ENCODE measurements at regions not wholly inside any gene's neighbourhood (a gene's known extent, or its start where the extent isn't known, plus 50 kb on each side); places are given as distances from the start of the nearest gene placed in this dataset.

DNA sequence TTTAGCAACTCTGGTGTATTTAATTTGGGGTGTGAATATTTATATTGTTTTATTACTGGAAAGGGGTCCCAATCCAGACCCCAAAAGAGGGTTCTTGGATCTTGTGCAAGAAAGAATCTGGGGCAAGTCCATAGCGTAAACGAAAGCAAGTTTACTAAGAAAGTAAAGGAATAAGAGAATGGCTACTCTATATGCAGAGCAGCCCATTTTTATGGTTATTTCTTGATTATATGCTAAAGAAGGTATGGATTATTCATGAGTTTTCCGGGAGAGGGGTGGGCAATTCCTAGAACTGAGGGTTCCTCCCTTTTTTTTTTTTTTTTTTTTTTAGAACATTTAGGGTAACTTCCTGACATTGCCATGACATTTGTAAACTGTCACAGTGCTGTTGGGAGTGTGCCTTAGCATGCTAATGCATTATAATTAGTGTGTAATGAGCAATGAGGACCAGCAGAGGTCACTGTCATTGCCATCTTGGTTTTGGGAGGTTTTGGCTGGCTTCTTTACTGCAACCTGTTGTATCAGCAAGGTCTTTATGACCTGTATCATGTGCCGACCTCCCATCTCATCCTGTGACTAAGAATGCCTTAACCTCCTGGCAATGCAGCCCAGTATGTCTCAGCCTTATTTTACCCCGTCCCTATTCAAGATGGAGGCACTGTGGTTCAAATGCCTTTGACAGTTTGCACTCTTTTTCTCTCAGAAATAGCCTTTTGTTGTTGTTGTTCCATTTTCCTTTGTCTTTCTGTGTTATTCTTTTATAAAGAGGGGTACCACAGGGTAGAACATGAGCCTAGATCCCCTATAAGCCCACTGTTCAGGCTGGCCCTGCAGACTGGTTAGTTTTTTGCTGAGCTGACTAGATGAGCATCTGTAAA, 75.5 kb upstream of the DCD start:
- no peaks in the 10 kb centered on the region for H3K36me3 ChIP-seq (ENCODE audit: control insufficient read depth in 2 of 3, insufficient read depth in 3 of 3, low read length in 3 of 3)
- no peaks in the 10 kb centered on the region for H3K9me3 ChIP-seq (ENCODE audit: control insufficient read depth in 2 of 3, insufficient read depth in 1 of 3, low read length in 3 of 3)
- FAIRE-seq (no peak), DNase-seq (peak in 2 of 5 donors; percentile 8 to 30)
- TF ChIP-seq, protein P1, sequence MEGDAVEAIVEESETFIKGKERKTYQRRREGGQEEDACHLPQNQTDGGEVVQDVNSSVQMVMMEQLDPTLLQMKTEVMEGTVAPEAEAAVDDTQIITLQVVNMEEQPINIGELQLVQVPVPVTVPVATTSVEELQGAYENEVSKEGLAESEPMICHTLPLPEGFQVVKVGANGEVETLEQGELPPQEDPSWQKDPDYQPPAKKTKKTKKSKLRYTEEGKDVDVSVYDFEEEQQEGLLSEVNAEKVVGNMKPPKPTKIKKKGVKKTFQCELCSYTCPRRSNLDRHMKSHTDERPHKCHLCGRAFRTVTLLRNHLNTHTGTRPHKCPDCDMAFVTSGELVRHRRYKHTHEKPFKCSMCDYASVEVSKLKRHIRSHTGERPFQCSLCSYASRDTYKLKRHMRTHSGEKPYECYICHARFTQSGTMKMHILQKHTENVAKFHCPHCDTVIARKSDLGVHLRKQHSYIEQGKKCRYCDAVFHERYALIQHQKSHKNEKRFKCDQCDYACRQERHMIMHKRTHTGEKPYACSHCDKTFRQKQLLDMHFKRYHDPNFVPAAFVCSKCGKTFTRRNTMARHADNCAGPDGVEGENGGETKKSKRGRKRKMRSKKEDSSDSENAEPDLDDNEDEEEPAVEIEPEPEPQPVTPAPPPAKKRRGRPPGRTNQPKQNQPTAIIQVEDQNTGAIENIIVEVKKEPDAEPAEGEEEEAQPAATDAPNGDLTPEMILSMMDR (IDR thresholded peaks at IDR 0.05; ENCODE audit: borderline replicate concordance, extremely low read depth, insufficient read depth): peak; percentile 42
- no peak overlapping the region for H3K4me3 ChIP-seq (ENCODE audit: low read length in 3 of 3)
- intact Hi-C loops (cut with DNase I): no loop called here
- H3K27me3 ChIP-seq (ENCODE audit: control insufficient read depth, insufficient read depth, low read length): no peaks in the 10 kb centered on the region
- no peak overlapping the region for H3K27ac ChIP-seq (ENCODE audit: low read depth in 2 of 2, low read length in 2 of 2)
- H3K4me1 ChIP-seq (ENCODE audit: control insufficient read depth in 2 of 3, insufficient read depth in 2 of 3, low read depth in 1 of 3, low read length in 3 of 3): peaks cover 0 to 7% (median 3%) of the 10 kb centered on the region in 3 donors
- no peak overlapping the region for H3K9ac ChIP-seq (ENCODE audit: low read length in 3 of 3)

DNA sequence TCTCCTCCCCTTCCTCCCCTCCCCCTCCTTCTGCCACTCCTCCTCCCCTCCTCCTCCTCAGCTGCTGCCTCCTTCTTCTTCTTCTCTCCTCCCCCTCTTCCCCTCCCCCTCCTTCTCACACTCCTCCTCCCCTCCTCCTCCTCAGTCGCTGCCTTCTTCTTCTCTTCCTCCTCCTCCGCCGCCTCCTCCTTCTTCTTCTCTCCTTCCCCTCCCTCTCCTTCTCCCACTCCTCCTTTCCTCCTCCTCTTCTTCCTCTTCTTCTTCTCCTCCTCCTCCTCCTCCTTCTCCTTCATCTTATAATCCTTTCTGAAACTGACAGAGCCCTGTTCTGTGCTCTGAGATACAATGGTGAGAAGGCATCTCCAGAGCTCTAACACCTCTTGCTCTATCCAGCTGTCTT, 73.1 kb upstream of the DCD start:
- no peak for FAIRE-seq
- H3K9me3 ChIP-seq (ENCODE audit: control insufficient read depth in 2 of 3, insufficient read depth in 1 of 3, low read length in 3 of 3): no peaks in the 10 kb centered on the region
- no peak overlapping the region for H3K4me3 ChIP-seq (ENCODE audit: low read length in 3 of 3)
- TF ChIP-seq, protein P1 (IDR thresholded peaks at IDR 0.05; ENCODE audit: borderline replicate concordance, extremely low read depth, insufficient read depth): no peak
- H3K27ac ChIP-seq (ENCODE audit: low read depth in 2 of 2, low read length in 2 of 2): no peak overlapping the region
- H3K9ac ChIP-seq (ENCODE audit: low read length in 3 of 3): no peak overlapping the region
- H3K27me3 ChIP-seq (ENCODE audit: control insufficient read depth, insufficient read depth, low read length): no peaks in the 10 kb centered on the region
- DNase-seq: no peak
- intact Hi-C loops (cut with DNase I): no loop called here
- no peaks in the 10 kb centered on the region for H3K36me3 ChIP-seq (ENCODE audit: control insufficient read depth in 2 of 3, insufficient read depth in 3 of 3, low read length in 3 of 3)
- H3K4me1 ChIP-seq (ENCODE audit: control insufficient read depth in 2 of 3, insufficient read depth in 2 of 3, low read depth in 1 of 3, low read length in 3 of 3): peaks cover 0 to 7% (median 3%) of the 10 kb centered on the region in 3 donors

DNA sequence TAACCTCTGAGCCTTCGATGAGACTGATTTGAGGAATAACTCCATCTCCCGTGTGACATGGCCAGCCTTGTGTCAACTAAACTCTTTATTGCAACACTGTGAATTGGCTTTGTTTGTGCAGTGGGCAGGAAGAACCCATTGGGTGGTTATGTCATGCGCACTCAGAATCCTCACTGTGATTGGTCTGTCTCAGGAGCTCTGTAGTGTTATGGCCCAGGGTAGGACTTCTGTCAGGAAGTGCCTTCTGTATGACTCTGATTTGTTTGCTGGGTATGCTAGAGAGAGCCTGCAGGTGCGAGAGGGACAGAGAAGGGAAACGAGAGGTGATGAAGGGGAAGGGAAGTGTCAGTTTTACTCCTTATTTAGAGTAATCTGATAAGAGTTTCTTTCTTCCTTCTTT, 71.5 kb upstream of the DCD start:
- DNase-seq: no peak

More for the DNA sequence above, 71.5 kb upstream of the DCD start:
- intact Hi-C loops (cut with DNase I): no loop called here
- Histone ChIP-seq H3K4me1 (ENCODE audit: control insufficient read depth in 2 of 3, insufficient read depth in 2 of 3, low read depth in 1 of 3, low read length in 3 of 3) (no peaks in the 10 kb centered on the region), H3K36me3 (ENCODE audit: control insufficient read depth in 2 of 3, insufficient read depth in 3 of 3, low read length in 3 of 3) (no peaks in the 10 kb centered on the region), H3K9ac (ENCODE audit: low read length in 3 of 3) (no peak overlapping the region), H3K4me3 (ENCODE audit: low read length in 3 of 3) (no peak overlapping the region), H3K27me3 (ENCODE audit: control insufficient read depth, insufficient read depth, low read length) (no peaks in the 10 kb centered on the region), H3K27ac (ENCODE audit: low read depth in 2 of 2, low read length in 2 of 2) (no peak overlapping the region), H3K9me3 (ENCODE audit: control insufficient read depth in 2 of 3, insufficient read depth in 1 of 3, low read length in 3 of 3) (no peaks in the 10 kb centered on the region)
- TF ChIP-seq, protein P1 (IDR thresholded peaks at IDR 0.05; ENCODE audit: borderline replicate concordance, extremely low read depth, insufficient read depth): no peak
- FAIRE-seq: no peak

All from kidney (tissue), 13 donors.